ENCODE measurements at regions not wholly inside any gene's neighbourhood (a gene's known extent, or its start where the extent isn't known, plus 50 kb on each side); places are given as distances from the start of the nearest gene placed in this dataset.

GRCh38 chr3:68479779-68480178, 452.6 kb downstream of the TAFA4 start:
- TF ChIP-seq CTCF (IDR thresholded peaks at IDR 0.05), result no peak
- TF ChIP-seq POLR2A (IDR thresholded peaks at IDR 0.05), result no peak
- TF ChIP-seq POLR2AphosphoS5 (IDR thresholded peaks at IDR 0.05), result no peak
